HepG2 (cell line): ENCODE measurements at regions not wholly inside any gene's neighbourhood (a gene's known extent, or its start where the extent isn't known, plus 50 kb on each side); places are given as distances from the start of the nearest gene placed in this dataset.

Experiments used
- ATAC-seq: fragments of 200-7000 bp; cut with Tn5 transposase; 3 replicates; pipeline ENCODE4 v1.9.1; 2020; ENCODE audit warnings: mild to moderate bottlenecking, moderate library complexity
- BruUV-seq: library from RNA; stranded (reverse); fragments of 400-500 nt; replicated peaks from 2 replicates; lab custom pipeline; 2021; lab: Mats Ljungman, UMichigan
- CTCF ChIA-PET: fragments of 300-600 bp; formaldehyde crosslinking; extraction: SDS; loops from one replicate; lab custom pipeline; 2021; ENCODE audit warnings: low total read pairs, inconsistent platforms, low intra/inter-chr PET ratio; lab: Yijun Ruan, JAX
- POLR2A ChIA-PET: fragments of 350-600 bp; sonication (Branson Sonifier 250); formaldehyde crosslinking; loops from one replicate; lab custom pipeline; 2020; ENCODE audit warnings: antibody characterized with exemption, inconsistent platforms; lab: Yijun Ruan, JAX
- DNase-seq: peaks from one replicate; pipeline ENCODE4 v3.0.0-alpha.2; 2015; ENCODE audit warnings: low spot score
- FAIRE-seq: peaks from 3 replicates; lab custom pipeline; 2011; peaks lifted over from hg19 to GRCh38; lab: Jason Lieb, UNC
- H2AFZ ChIP-seq: one replicate; pipeline ENCODE4 v1.6.1; 2011; ENCODE audit warnings: low read length, inconsistent platforms
- H3K27ac ChIP-seq: fragments of 300-600 bp; 3 replicates; pipeline ENCODE4 v1.8.0; 2011; ENCODE audit warnings: mixed run types, mild to moderate bottlenecking, mixed read lengths, low read length, inconsistent platforms; ENCODE audit not compliant: insufficient read depth; ENCODE audit errors: extremely low read length
- H3K27me3 ChIP-seq, 2 experiments: fragments of 200-600 bp in 1 of 2; 2 replicates in 1 of 2; 3 replicates in 1 of 2; pipeline versions ENCODE4 v1.6.0 to v1.8.0; 2011; ENCODE audit warnings: low read length in 2 of 2, mild to moderate bottlenecking in 2 of 2, moderate library complexity in 2 of 2, inconsistent platforms in 1 of 2; ENCODE audit not compliant: insufficient read depth in 2 of 2, control insufficient read depth in 1 of 2
- H3K36me3 ChIP-seq, 2 experiments: fragments of 200-600 bp in 1 of 2; replicated peaks in 1 of 2; 2 replicates in 1 of 2; 3 replicates in 1 of 2; pipeline versions ENCODE4 v1.5.1 to v1.8.0; 2011; ENCODE audit warnings: low read length in 2 of 2, inconsistent platforms in 1 of 2; ENCODE audit not compliant: insufficient read depth in 2 of 2, control insufficient read depth in 1 of 2
- H3K4me1 ChIP-seq: 2 replicates; pipeline ENCODE4 v1.5.1; 2012; ENCODE audit warnings: low read length, inconsistent platforms; ENCODE audit not compliant: insufficient read depth
- H3K4me2 ChIP-seq: 2 replicates; pipeline ENCODE4 v1.6.0; 2011; ENCODE audit warnings: low read depth, low read length, inconsistent platforms
- H3K4me3 ChIP-seq, 3 experiments: fragments of 200-600 bp in 1 of 3; sonication (generic), shearing (Covaris generic) in 1 of 3; replicated peaks in 1 of 3; 2 replicates each; pipeline ENCODE4 v1.5.1; 2011 to 2016; ENCODE audit warnings: low read length in 3 of 3, inconsistent platforms in 2 of 3, low read depth in 2 of 3, mild to moderate bottlenecking in 2 of 3, control low read depth in 1 of 3, mixed read lengths in 1 of 3; ENCODE audit not compliant: insufficient read depth in 1 of 3
- H3K79me2 ChIP-seq: one replicate; pipeline ENCODE4 v1.6.1; 2011; ENCODE audit warnings: low read length, inconsistent platforms; ENCODE audit not compliant: insufficient read depth
- H3K9ac ChIP-seq: 2 replicates; pipeline ENCODE4 v1.6.0; 2011; ENCODE audit warnings: mild to moderate bottlenecking, low read depth, low read length, inconsistent platforms; ENCODE audit not compliant: insufficient read depth
- H3K9me3 ChIP-seq: 2 replicates; pipeline ENCODE4 v1.5.1; 2012; ENCODE audit warnings: mild to moderate bottlenecking, low read length
- H4K20me1 ChIP-seq: 2 replicates; pipeline ENCODE4 v1.6.0; 2011; ENCODE audit warnings: inconsistent platforms, mild to moderate bottlenecking, low read length, moderate library complexity; ENCODE audit not compliant: insufficient read depth
- HNRNPK ChIP-seq: fragments of 200-400 bp; formaldehyde crosslinking; IDR thresholded peaks from 2 replicates; pipeline ENCODE4 v1.6.1; 2018; ENCODE audit warnings: low read length, low read depth, moderate library complexity, mild to moderate bottlenecking; ENCODE audit not compliant: poor library complexity, severe bottlenecking
- MAFF ChIP-seq: IDR thresholded peaks from 2 replicates; pipeline ENCODE4 v1.6.1; 2011; ENCODE audit warnings: low read depth, low read length, improper control_type of control experiment
- MXD1 ChIP-seq: sonication (generic); formaldehyde crosslinking; IDR thresholded peaks from 2 replicates; pipeline ENCODE4 v1.4.0; 2020; ENCODE audit warnings: mild to moderate bottlenecking, missing genetic modification reagents
- SPEN ChIP-seq: sonication (generic); formaldehyde crosslinking; IDR thresholded peaks from 2 replicates; pipeline ENCODE4 v1.5.1; 2020; ENCODE audit warnings: low read depth, mild to moderate bottlenecking, missing genetic modification reagents
- ZNF264 ChIP-seq: sonication (generic); formaldehyde crosslinking; IDR thresholded peaks from 2 replicates; pipeline ENCODE4 v1.4.0; 2020; ENCODE audit warnings: missing genetic modification reagents
- ZNF512 ChIP-seq: sonication (generic); formaldehyde crosslinking; IDR thresholded peaks from 2 replicates; pipeline ENCODE4 v1.4.0; 2020; ENCODE audit warnings: mild to moderate bottlenecking, missing genetic modification reagents
- ZNF605 ChIP-seq: sonication (generic); formaldehyde crosslinking; IDR thresholded peaks from 2 replicates; pipeline ENCODE4 v1.8.0; 2022; ENCODE audit warnings: mild to moderate bottlenecking, missing genetic modification reagents
- ZNF746 ChIP-seq: sonication (generic); formaldehyde crosslinking; IDR thresholded peaks from 2 replicates; pipeline ENCODE4 v1.8.0; 2022; ENCODE audit warnings: mild to moderate bottlenecking, missing genetic modification reagents
- ZNF775 ChIP-seq: sonication (generic); formaldehyde crosslinking; IDR thresholded peaks from 2 replicates; pipeline ENCODE4 v1.4.0; 2020; ENCODE audit warnings: missing genetic modification reagents, mild to moderate bottlenecking, moderate library complexity, borderline replicate concordance
- WGBS: methylation state at CpG from one replicate; pipeline ENCODE4 v1.1.6; 2017; ENCODE audit warnings: low lambda C conversion rate; 5-methylcytosine and 5-hydroxymethylcytosine counted together
- in situ Hi-C: cut with HindIII; loops from 2 replicates; pipeline ENCODE4 v1.10.0; 2017; ENCODE audit warnings: low pct_unique_long_range_greater_than_20kb; ENCODE audit not compliant: extremely low pct_ligation_motif_present
- intact Hi-C: fragments of 100-400 bp; cut with micrococcal nuclease; formaldehyde crosslinking; loops from one replicate; pipeline ENCODE4 v1.10.0; 2022; ENCODE audit not compliant: unreplicated experiment

- TF ChIP-seq MXD1 (CRISPR knock-in tag) (no peak), ZNF775 (CRISPR knock-in tag) (no peak), MAFF (0 out of 2 replicates have a peak, but pooled peaks have one; percentile 1), ZNF605 (CRISPR knock-in tag) (no peak), ZNF746 (CRISPR knock-in tag) (no peak), ZNF264 (CRISPR knock-in tag) (peak; percentile 83; the same call in 1 of the 2 replicates)
These were observed 222.5 kb downstream of the SHQ1 start (continued) for GRCh38 chr3:72625602-72626337.

- Histone ChIP-seq H3K27me3 (no peaks in the 10 kb centered on the region), H3K4me1 (peaks cover 22% of the 10 kb centered on the region), H3K36me3 (no peaks in the 10 kb centered on the region), H3K27ac (no peak overlapping the region), H4K20me1 (no peaks in the 10 kb centered on the region), H2AFZ (no peak overlapping the region), H3K9me3 (no peaks in the 10 kb centered on the region), H3K4me3 (no peak overlapping the region), H3K79me2 (no peaks in the 10 kb centered on the region), H3K9ac (no peak overlapping the region), H3K4me2 (no peak overlapping the region)
- CTCF ChIA-PET: no interaction called here
- TF ChIP-seq HNRNPK (peak; percentile 76), ZNF512 (peak; percentile 77; the same call in 1 of the 2 replicates), SPEN (CRISPR knock-in tag) (no peak)
- ATAC-seq: no peak
- BruUV-seq: no TSS peak
- DNase-seq: no peak
- 85% methylated on average over 2 of the region's 2 CpGs for WGBS
- in situ Hi-C loops: no loop called here
- POLR2A ChIA-PET: no interaction called here
- intact Hi-C loops: no loop called here
- FAIRE-seq: no peak
These were observed 223.6 kb downstream of the SHQ1 start for GRCh38 chr3:72624656-72625055.
